T-cell (primary cell): ENCODE measurements at regions not wholly inside any gene's neighbourhood (a gene's known extent, or its start where the extent isn't known, plus 50 kb on each side); places are given as distances from the start of the nearest gene placed in this dataset.
A peak's percentile ranks its signal among the peaks of the same experiment; 100 is the strongest.

Experiments used
- ATAC-seq, 4 experiments: fragments of 200-7000 bp in 3 of 4; fragments of 150-1000 bp in 1 of 4; cut with Tn5 transposase; replicated peaks in 1 of 4; 1 replicate in 3 of 4; 2 replicates in 1 of 4; pipeline ENCODE4 v1.10.0; 2021; ENCODE audit warnings: moderate library complexity in 3 of 4, mild to moderate bottlenecking in 2 of 4, moderate number of reproducible peaks in 1 of 4
- CTCF ChIA-PET, 2 donors: fragments of 300-600 bp; sonication (Branson Sonifier 250); formaldehyde crosslinking; loops; one replicate each; lab custom pipeline; 2022; ENCODE audit warnings: antibody characterized with exemption in 2 of 2; lab: Charles Lee
- POLR2A ChIA-PET, 2 donors: fragments of 300-600 bp; sonication (Branson Sonifier 250); formaldehyde crosslinking; loops; one replicate each; lab custom pipeline; 2022; ENCODE audit warnings: antibody characterized with exemption in 2 of 2; lab: Charles Lee
- DNase-seq, 35 experiments: peaks; one replicate each; pipeline versions ENCODE4 v3.0.0 to v3.0.0-alpha.2; 2013 to 2023
- H3K27ac ChIP-seq: one replicate; pipeline ENCODE4 v1.5.1; 2013; ENCODE audit warnings: low read length
- H3K27me3 ChIP-seq, 2 experiments: replicated peaks in 1 of 2; 1 replicate in 1 of 2; 2 replicates in 1 of 2; pipeline versions ENCODE4 v1.6.1 to v1.7.0; 2013; ENCODE audit warnings: low read length in 1 of 2, mixed read lengths in 1 of 2; ENCODE audit not compliant: control insufficient read depth in 2 of 2, insufficient read depth in 2 of 2; ENCODE audit errors: extremely low read depth in 1 of 2
- H3K36me3 ChIP-seq, 2 donors: 1 replicate in 1 of 2; 2 replicates in 1 of 2; pipeline versions ENCODE4 v1.6.1 to v1.7.0; 2013; ENCODE audit warnings: low read length in 1 of 2; ENCODE audit not compliant: control insufficient read depth in 2 of 2, insufficient read depth in 1 of 2; ENCODE audit errors: extremely low read depth in 1 of 2
- H3K4me1 ChIP-seq, 2 experiments: 1 replicate in 1 of 2; 2 replicates in 1 of 2; pipeline versions ENCODE4 v1.6.1 to v1.7.0; 2013; ENCODE audit warnings: low read length in 2 of 2, mixed read lengths in 1 of 2; ENCODE audit not compliant: insufficient read depth in 2 of 2, control insufficient read depth in 1 of 2; ENCODE audit errors: extremely low read depth in 1 of 2
- H3K4me3 ChIP-seq, 2 donors: 1 replicate in 1 of 2; 2 replicates in 1 of 2; pipeline versions ENCODE4 v1.5.1 to v1.7.0; 2013; ENCODE audit warnings: mild to moderate bottlenecking in 2 of 2, low read length in 1 of 2, moderate library complexity in 1 of 2; ENCODE audit not compliant: control insufficient read depth in 1 of 2; ENCODE audit errors: extremely low read depth in 1 of 2
- H3K9me3 ChIP-seq: 2 replicates; pipeline ENCODE4 v1.7.0; 2013
- H3K27ac Mint-ChIP-seq, 2 donors: one replicate each; pipeline ENCODE4 v1.8.0; 2020 to 2021; ENCODE audit warnings: mild to moderate bottlenecking in 2 of 2, mixed read lengths in 2 of 2
- H3K27me3 Mint-ChIP-seq, 2 donors: one replicate each; pipeline ENCODE4 v1.8.0; 2021 to 2022; ENCODE audit warnings: mixed read lengths in 2 of 2
- H3K36me3 Mint-ChIP-seq: one replicate; pipeline ENCODE4 v1.8.0; 2021; ENCODE audit warnings: mixed read lengths
- H3K4me1 Mint-ChIP-seq, 3 donors: one replicate each; pipeline ENCODE4 v1.8.0; 2020 to 2022; ENCODE audit warnings: mixed read lengths in 3 of 3, mild to moderate bottlenecking in 1 of 3
- H3K4me3 Mint-ChIP-seq, 3 donors: one replicate each; pipeline ENCODE4 v1.8.0; 2020 to 2022; ENCODE audit warnings: mild to moderate bottlenecking in 3 of 3, mixed read lengths in 3 of 3, moderate library complexity in 3 of 3
- H3K9me3 Mint-ChIP-seq, 3 donors: one replicate each; pipeline ENCODE4 v1.8.0; 2020 to 2022; ENCODE audit warnings: mixed read lengths in 3 of 3
- WGBS: methylation state at CpG from one replicate; pipeline ENCODE4 v1.1.5; 2013; ENCODE audit warnings: missing lambda C conversion rate; ENCODE audit not compliant: insufficient coverage; 5-methylcytosine and 5-hydroxymethylcytosine counted together

- H3K9me3 Mint-ChIP-seq = no peaks in the 10 kb centered on the region
- H3K4me1 Mint-ChIP-seq = no peaks in the 10 kb centered on the region
- Histone ChIP-seq H3K36me3 (no peaks in the 10 kb centered on the region), H3K27ac (no peak overlapping the region), H3K27me3 (peaks cover 0 to 10% of the 10 kb centered on the region in 2 experiments), H3K4me1 (no peaks in the 10 kb centered on the region), H3K9me3 (no peaks in the 10 kb centered on the region), H3K4me3 (no peak overlapping the region)
- WGBS = 86% methylated on average over 8 of the region's 11 CpGs
- H3K27ac Mint-ChIP-seq = no peak overlapping the region
- no peak overlapping the region for H3K4me3 Mint-ChIP-seq
- H3K27me3 Mint-ChIP-seq = peaks cover 2 to 3% of the 10 kb centered on the region in 2 donors
- DNase-seq = no peak
- CTCF ChIA-PET = no interaction called here
- POLR2A ChIA-PET = no interaction called here
- ATAC-seq = no peak
- no peaks in the 10 kb centered on the region for H3K36me3 Mint-ChIP-seq
These were observed 75.5 kb upstream of the HS6ST1 start for GRCh38 chr2:128394007-128394730.

GRCh38 chr2:128395196-128395595 is 76.5 kb upstream of the HS6ST1 start:
- WGBS = 80% methylated on average over 7 of the region's 10 CpGs
- peaks cover 0 to 6% of the 10 kb centered on the region in 2 experiments for H3K27me3 ChIP-seq
- H3K36me3 Mint-ChIP-seq = no peaks in the 10 kb centered on the region
- no peak overlapping the region for H3K27ac ChIP-seq
- no peaks in the 10 kb centered on the region for H3K36me3 ChIP-seq
- no peak overlapping the region for H3K4me3 Mint-ChIP-seq
- H3K27ac Mint-ChIP-seq = no peak overlapping the region
- no peak for DNase-seq
- POLR2A ChIA-PET = no interaction called here
- no peaks in the 10 kb centered on the region for H3K9me3 Mint-ChIP-seq
- no peak overlapping the region for H3K4me3 ChIP-seq
- no peaks in the 10 kb centered on the region for H3K4me1 Mint-ChIP-seq
- H3K9me3 ChIP-seq = no peaks in the 10 kb centered on the region
- ATAC-seq = no peak
- peaks cover 2 to 3% of the 10 kb centered on the region in 2 donors for H3K27me3 Mint-ChIP-seq
- H3K4me1 ChIP-seq = no peaks in the 10 kb centered on the region
- CTCF ChIA-PET = no interaction called here

GRCh38 chr2:128395640-128396499 is 77.2 kb upstream of the HS6ST1 start:
- POLR2A ChIA-PET = interaction anchor here in 1 of 2 donors (0.6 kb wide), 1 partner anchor 31 kb away, joined by 5 read pairs; no protein-coding TSS in a partner anchor
- no peaks in the 10 kb centered on the region for H3K9me3 Mint-ChIP-seq
- no peak overlapping the region for H3K4me3 Mint-ChIP-seq
- ATAC-seq = no peak
- DNase-seq = peak in 1 of 35 experiments; percentile 3
- no peak overlapping the region for H3K27ac Mint-ChIP-seq
- peaks cover 3 to 7% of the 10 kb centered on the region in 2 donors for H3K27me3 Mint-ChIP-seq
- H3K4me1 ChIP-seq = no peaks in the 10 kb centered on the region
- no peaks in the 10 kb centered on the region for H3K9me3 ChIP-seq
- WGBS = 77% methylated on average over 11 of the region's 15 CpGs
- peaks cover 0 to 6% of the 10 kb centered on the region in 2 experiments for H3K27me3 ChIP-seq
- no peaks in the 10 kb centered on the region for H3K36me3 ChIP-seq
- no peak overlapping the region for H3K27ac ChIP-seq
- H3K36me3 Mint-ChIP-seq = no peaks in the 10 kb centered on the region
- no peak overlapping the region for H3K4me3 ChIP-seq
- CTCF ChIA-PET = no interaction called here
- peaks cover 0 to 4% (median 0%) of the 10 kb centered on the region in 3 donors for H3K4me1 Mint-ChIP-seq

GRCh38 chr2:128396500-128396891 is 77.8 kb upstream of the HS6ST1 start:
- no peaks in the 10 kb centered on the region for H3K4me1 ChIP-seq
- ChIA-PET POLR2A (interaction anchor here in 1 of 2 donors (0.6 kb wide), 1 partner anchor 31 kb away, joined by 5 read pairs; no protein-coding TSS in a partner anchor), CTCF (no interaction called here)
- ATAC-seq (no peak), DNase-seq (peak in 1 of 35 experiments; percentile 0)
- no peak overlapping the region for H3K4me3 ChIP-seq
- H3K9me3 Mint-ChIP-seq = no peaks in the 10 kb centered on the region
- no peaks in the 10 kb centered on the region for H3K36me3 ChIP-seq
- no peaks in the 10 kb centered on the region for H3K9me3 ChIP-seq
- H3K4me1 Mint-ChIP-seq = peaks cover 0 to 4% (median 0%) of the 10 kb centered on the region in 3 donors
- no peak overlapping the region for H3K27ac ChIP-seq
- peaks cover 0 to 6% of the 10 kb centered on the region in 2 experiments for H3K27me3 ChIP-seq
- no peaks in the 10 kb centered on the region for H3K36me3 Mint-ChIP-seq
- H3K4me3 Mint-ChIP-seq = no peak overlapping the region
- H3K27me3 Mint-ChIP-seq = peaks cover 3 to 9% of the 10 kb centered on the region in 2 donors
- no peak overlapping the region for H3K27ac Mint-ChIP-seq
- 75% methylated on average over 3 of the region's 7 CpGs for WGBS

- WGBS = no CpG with 5 or more reads among the region's 2 CpGs
- Mint-ChIP-seq H3K4me3 (no peak overlapping the region), H3K4me1 (peaks cover 0 to 4% (median 0%) of the 10 kb centered on the region in 3 donors), H3K9me3 (no peaks in the 10 kb centered on the region), H3K27me3 (peaks cover 3 to 9% of the 10 kb centered on the region in 2 donors), H3K27ac (no peak overlapping the region), H3K36me3 (no peaks in the 10 kb centered on the region)
- POLR2A ChIA-PET = no interaction called here
- Histone ChIP-seq H3K27me3 (peaks cover 0 to 9% of the 10 kb centered on the region in 2 experiments), H3K9me3 (no peaks in the 10 kb centered on the region), H3K27ac (no peak overlapping the region), H3K36me3 (no peaks in the 10 kb centered on the region), H3K4me1 (no peaks in the 10 kb centered on the region), H3K4me3 (no peak overlapping the region)
- no peak for DNase-seq
- no peak for ATAC-seq
- CTCF ChIA-PET = no interaction called here
These were observed 78.3 kb upstream of the HS6ST1 start for GRCh38 chr2:128396946-128397345.

GRCh38 chr2:128399256-128399655 is 80.6 kb upstream of the HS6ST1 start:
- Histone ChIP-seq H3K9me3 (no peaks in the 10 kb centered on the region), H3K27ac (no peak overlapping the region), H3K4me1 (no peaks in the 10 kb centered on the region), H3K27me3 (peaks cover 0 to 18% of the 10 kb centered on the region in 2 experiments), H3K36me3 (no peaks in the 10 kb centered on the region), H3K4me3 (no peak overlapping the region)
- H3K27me3 Mint-ChIP-seq = peaks cover 3 to 22% of the 10 kb centered on the region in 2 donors
- H3K27ac Mint-ChIP-seq = no peak overlapping the region
- ChIA-PET POLR2A (no interaction called here), CTCF (no interaction called here)
- no peak overlapping the region for H3K4me3 Mint-ChIP-seq
- H3K4me1 Mint-ChIP-seq = peaks cover 0 to 4% (median 0%) of the 10 kb centered on the region in 3 donors
- ATAC-seq (no peak), DNase-seq (no peak)
- no peaks in the 10 kb centered on the region for H3K9me3 Mint-ChIP-seq
- H3K36me3 Mint-ChIP-seq = no peaks in the 10 kb centered on the region
- WGBS = no CpG with 5 or more reads among the region's 2 CpGs
